A549 (cell line): ENCODE measurements at regions not wholly inside any gene's neighbourhood (a gene's known extent, or its start where the extent isn't known, plus 50 kb on each side); places are given as distances from the start of the nearest gene placed in this dataset.

Experiments
- ATAC-seq, 2 experiments: fragments of 200-7000 bp in 1 of 2; fragments of >200 bp in 1 of 2; cut with Nextera tagmentation in 1 of 2; cut with Tn5 transposase in 1 of 2; 3 replicates each; pipeline versions ENCODE4 v1.8.0 to v1.9.1; 2018 to 2020; ENCODE audit warnings: mild to moderate bottlenecking in 1 of 2, moderate library complexity in 1 of 2
- CTCF ChIA-PET: fragments of 300-600 bp; sonication (Branson Sonifier 250); formaldehyde crosslinking; extraction: SDS; loops from one replicate; lab custom pipeline; 2021; ENCODE audit warnings: antibody characterized with exemption, inconsistent platforms; lab: Yijun Ruan, JAX
- POLR2A ChIA-PET: fragments of 350-600 bp; formaldehyde crosslinking; extraction: SDS; loops from one replicate; lab custom pipeline; 2021; ENCODE audit warnings: antibody characterized with exemption, inconsistent platforms; lab: Yijun Ruan, JAX
- DNase-seq, 2 experiments: peaks; one replicate each; pipeline versions ENCODE4 v3.0.0 to v3.0.0-alpha.2; 2011 to 2016; ENCODE audit warnings: low read depth in 1 of 2, low spot score in 1 of 2
- FAIRE-seq: peaks from 2 replicates; lab custom pipeline; 2011; peaks lifted over from hg19 to GRCh38; lab: Jason Lieb, UNC
- H3K27ac ChIP-seq, 2 experiments: fragments of >200 bp; sonication (Bioruptor Twin); formaldehyde crosslinking; 3 replicates each; pipeline ENCODE4 v1.5.1; 2016 to 2017
- H3K4me1 ChIP-seq: fragments of >200 bp; sonication (Bioruptor Twin); formaldehyde crosslinking; 3 replicates; pipeline ENCODE4 v1.6.1; 2016
- H3K4me2 ChIP-seq: fragments of >200 bp; sonication (Bioruptor Twin); formaldehyde crosslinking; 3 replicates; pipeline ENCODE4 v1.6.1; 2016
- H3K4me3 ChIP-seq: fragments of >200 bp; sonication (Bioruptor Twin); formaldehyde crosslinking; 3 replicates; pipeline ENCODE4 v1.5.1; 2016
- H3K9me3 ChIP-seq: fragments of >200 bp; sonication (Bioruptor Twin); formaldehyde crosslinking; 3 replicates; pipeline ENCODE4 v1.6.1; 2016
- CHD4 ChIP-seq: fragments of 200-600 bp; sonication (generic); IDR thresholded peaks from 2 replicates; pipeline ENCODE4 v1.6.1; 2016; ENCODE audit warnings: antibody characterized with exemption, mild to moderate bottlenecking, borderline replicate concordance
- ELK1 ChIP-seq: fragments of 150-350 bp; IDR thresholded peaks from 2 replicates; pipeline ENCODE4 v1.6.1; 2014; ENCODE audit warnings: low read depth, mild to moderate bottlenecking, low read length
- EP300 ChIP-seq, 2 experiments: fragments of >200 bp; sonication (Bioruptor Twin); formaldehyde crosslinking; IDR thresholded peaks; 2 replicates in 1 of 2; 3 replicates in 1 of 2; pipeline ENCODE4 v1.6.1; 2016 to 2017
- FOSB ChIP-seq: fragments of 250-450 bp; sonication (Bioruptor Pico); IDR thresholded peaks from 2 replicates; pipeline ENCODE4 v1.5.0; 2020; ENCODE audit warnings: mild to moderate bottlenecking, moderate library complexity
- HES2 ChIP-seq: fragments of >200 bp; sonication (Bioruptor Twin); formaldehyde crosslinking; IDR thresholded peaks from 2 replicates; pipeline ENCODE4 v1.6.1; 2016
- HEYL ChIP-seq: fragments of 250-450 bp; sonication (Bioruptor Pico); IDR thresholded peaks from 2 replicates; pipeline ENCODE4 v1.8.0; 2021; ENCODE audit warnings: mild to moderate bottlenecking, moderate library complexity
- HMGXB4 ChIP-seq: fragments of 250-450 bp; sonication (Bioruptor Pico); IDR thresholded peaks from 2 replicates; pipeline ENCODE4 v1.5.0; 2021; ENCODE audit warnings: mild to moderate bottlenecking, moderate library complexity, borderline replicate concordance
- HOXA7 ChIP-seq: fragments of 250-450 bp; sonication (Bioruptor Pico); IDR thresholded peaks from 2 replicates; pipeline ENCODE4 v1.5.0; 2020; ENCODE audit warnings: mild to moderate bottlenecking, moderate library complexity
- MAFK ChIP-seq: fragments of 450-650 bp; IDR thresholded peaks from 2 replicates; pipeline ENCODE4 v1.6.1; 2014; ENCODE audit not compliant: partially characterized antibody
- NR3C1 ChIP-seq: fragments of >200 bp; sonication (Bioruptor Twin); formaldehyde crosslinking; IDR thresholded peaks from 3 replicates; pipeline ENCODE4 v1.6.1; 2017
- POLR2A ChIP-seq: IDR thresholded peaks from 2 replicates; pipeline ENCODE4 v1.6.1; 2012; ENCODE audit warnings: mild to moderate bottlenecking, low read length
- RAD21 ChIP-seq, 2 experiments: fragments of >200 bp in 1 of 2; sonication (Bioruptor Twin) in 1 of 2; formaldehyde crosslinking in 1 of 2; IDR thresholded peaks in 1 of 2; conservative IDR thresholded peaks in 1 of 2; 2 replicates in 1 of 2; 3 replicates in 1 of 2; pipeline ENCODE4 v1.6.1; 2012 to 2018; ENCODE audit warnings: inconsistent platforms in 1 of 2
- REST ChIP-seq: fragments of 200-600 bp; sonication (generic); IDR thresholded peaks from 2 replicates; pipeline ENCODE4 v1.6.1; 2016; ENCODE audit warnings: antibody characterized with exemption, mild to moderate bottlenecking, moderate library complexity
- TP53 ChIP-seq: fragments of 250-450 bp; sonication (Bioruptor Pico); IDR thresholded peaks from 2 replicates; pipeline ENCODE4 v1.5.0; 2021; ENCODE audit warnings: mild to moderate bottlenecking, moderate library complexity
- ZC3H11A ChIP-seq: fragments of 450-650 bp; IDR thresholded peaks from 2 replicates; pipeline ENCODE4 v1.6.1; 2014; ENCODE audit warnings: antibody characterized with exemption, mild to moderate bottlenecking
- WGBS: methylation state at CpG from one replicate; pipeline ENCODE4 v1.1.6; 2017; ENCODE audit errors: missing lambda C conversion rate; 5-methylcytosine and 5-hydroxymethylcytosine counted together

- CTCF ChIA-PET, result no interaction called here
- ATAC-seq, result no peak
- H3K9me3 ChIP-seq, result no peaks in the 10 kb centered on the region
- H3K27ac ChIP-seq, result no peak overlapping the region
- H3K4me3 ChIP-seq, result no peak overlapping the region
- no peak for TF ChIP-seq ELK1
- TF ChIP-seq, all 56 proteins: peak for 0
- 21% methylated on average over 7 of the region's 7 CpGs for WGBS
- H3K4me1 ChIP-seq, result no peaks in the 10 kb centered on the region
- H3K4me2 ChIP-seq, result no peak overlapping the region
- DNase-seq (no peak), FAIRE-seq (no peak)
- POLR2A ChIA-PET, result no interaction called here
These were observed 111.5 kb upstream of the SLCO3A1 start for GRCh38 chr15:91741986-91742385.

- TF ChIP-seq TP53 (CRISPR knock-in tag), result no peak
- TF ChIP-seq HMGXB4 (CRISPR knock-in tag), result no peak
- no peak for TF ChIP-seq HOXA7 (CRISPR knock-in tag)
- TF ChIP-seq HEYL (CRISPR knock-in tag), result no peak
- TF ChIP-seq HES2, result no peak
- no peak for TF ChIP-seq REST
- no peak for TF ChIP-seq ZC3H11A
- TF ChIP-seq NR3C1, result no peak
- no peak for TF ChIP-seq CHD4
- TF ChIP-seq FOSB (CRISPR knock-in tag), result no peak
- no peak for TF ChIP-seq POLR2A
- TF ChIP-seq EP300 (IDR thresholded peaks at IDR 0.05), result no peak
- no peak for TF ChIP-seq MAFK
- TF ChIP-seq RAD21 (conservative IDR thresholded peaks at IDR 0.05 in 1 of 2, IDR thresholded peaks at IDR 0.05 in 1 of 2), result no peak
- Histone ChIP-seq H3K4me2 (no peak overlapping the region), H3K4me3 (no peak overlapping the region), H3K4me1 (no peaks in the 10 kb centered on the region), H3K9me3 (peaks cover 5% of the 10 kb centered on the region; the same call in 1 of the 3 replicates), H3K27ac (no peak overlapping the region)
- FAIRE-seq (no peak), ATAC-seq (no peak), DNase-seq (no peak)
- 27% methylated on average over 2 of the region's 2 CpGs for WGBS
- ChIA-PET POLR2A (no interaction called here), CTCF (interaction anchor here (0.6 kb wide), 1 partner anchor 950 kb away, joined by 3 read pairs; no protein-coding TSS in a partner anchor)
These were observed 101.9 kb upstream of the SLCO3A1 start for GRCh38 chr15:91751611-91752010.

GRCh38 chr15:91752081-91752785 is 101.3 kb upstream of the SLCO3A1 start:
- WGBS, result 27% methylated on average over 8 of the region's 8 CpGs
- CTCF ChIA-PET, result interaction anchor here (1.8 to 2.4 kb wide), 2 partner anchors 46 to 326 kb away, joined by 4 to 7 read pairs; no protein-coding TSS in a partner anchor
- Histone ChIP-seq H3K4me3 (no peak overlapping the region), H3K4me2 (no peak overlapping the region), H3K4me1 (no peaks in the 10 kb centered on the region), H3K9me3 (peaks cover 5% of the 10 kb centered on the region; the same call in 1 of the 3 replicates), H3K27ac (no peak overlapping the region)
- POLR2A ChIA-PET, result no interaction called here
- no peak for DNase-seq
- no peak for FAIRE-seq
- no peak for TF ChIP-seq TP53 (CRISPR knock-in tag)
- TF ChIP-seq REST, result no peak
- ATAC-seq, result no peak
